CD4-positive, alpha-beta memory T cell (primary cell): ENCODE measurements at regions not wholly inside any gene's neighbourhood (a gene's known extent, or its start where the extent isn't known, plus 50 kb on each side); places are given as distances from the start of the nearest gene placed in this dataset.

ENCODE experiments used
- CTCF ChIA-PET: fragments of 350-600 bp; sonication (Branson Sonifier 250); formaldehyde crosslinking; loops from one replicate; lab custom pipeline; 2021; ENCODE audit warnings: inconsistent platforms; ENCODE audit not compliant: partially characterized antibody; lab: Charles Lee
- POLR2A ChIA-PET: fragments of 350-600 bp; sonication (Branson Sonifier 250); formaldehyde crosslinking; loops from one replicate; lab custom pipeline; 2021; ENCODE audit not compliant: partially characterized antibody; lab: Charles Lee
- DNase-seq, 5 donors: peaks; one replicate each; pipeline versions ENCODE4 v3.0.0 to v3.0.0-alpha.2; 2020 to 2022; ENCODE audit warnings: mixed read lengths in 1 of 5
- H3K27ac ChIP-seq: one replicate; pipeline ENCODE4 v1.7.0; 2013; ENCODE audit warnings: low read depth, low read length
- H3K27me3 ChIP-seq: 2 replicates; pipeline ENCODE4 v1.7.0; 2013; ENCODE audit warnings: mild to moderate bottlenecking, low read length, moderate library complexity; ENCODE audit not compliant: insufficient read depth
- H3K36me3 ChIP-seq: 2 replicates; pipeline ENCODE4 v1.7.0; 2013; ENCODE audit warnings: mild to moderate bottlenecking, low read length, moderate library complexity; ENCODE audit not compliant: insufficient read depth
- H3K4me1 ChIP-seq: 2 replicates; pipeline ENCODE4 v1.7.0; 2013; ENCODE audit warnings: mild to moderate bottlenecking, low read length, moderate library complexity; ENCODE audit not compliant: insufficient read depth
- H3K4me3 ChIP-seq, 2 donors: one replicate each; pipeline ENCODE4 v1.7.0; 2013; ENCODE audit warnings: low read length in 2 of 2, mild to moderate bottlenecking in 1 of 2
- H3K9me3 ChIP-seq, 2 donors: one replicate each; pipeline ENCODE4 v1.7.0; 2013; ENCODE audit warnings: low read length in 2 of 2, control low read depth in 1 of 2; ENCODE audit not compliant: control insufficient read depth in 1 of 2
- H3K27ac Mint-ChIP-seq, 7 donors: one replicate each; pipeline ENCODE4 v1.8.0; 2020 to 2021; ENCODE audit warnings: mixed read lengths in 7 of 7, mild to moderate bottlenecking in 6 of 7, inconsistent platforms in 3 of 7, moderate library complexity in 3 of 7
- H3K27me3 Mint-ChIP-seq, 2 donors: one replicate each; pipeline ENCODE4 v1.8.0; 2020 to 2021; ENCODE audit warnings: mixed read lengths in 2 of 2
- H3K36me3 Mint-ChIP-seq, 2 donors: one replicate each; pipeline ENCODE4 v1.8.0; 2020 to 2021; ENCODE audit warnings: mixed read lengths in 2 of 2, inconsistent platforms in 1 of 2, mild to moderate bottlenecking in 1 of 2
- H3K4me1 Mint-ChIP-seq, 4 donors: one replicate each; pipeline ENCODE4 v1.8.0; 2020 to 2021; ENCODE audit warnings: mixed read lengths in 4 of 4, mild to moderate bottlenecking in 1 of 4
- H3K4me3 Mint-ChIP-seq, 8 donors: one replicate each; pipeline ENCODE4 v1.8.0; 2020 to 2021; ENCODE audit warnings: mixed read lengths in 8 of 8, mild to moderate bottlenecking in 7 of 8, moderate library complexity in 6 of 8, inconsistent platforms in 3 of 8
- H3K9me3 Mint-ChIP-seq, 8 donors: one replicate each; pipeline ENCODE4 v1.8.0; 2020 to 2021; ENCODE audit warnings: mixed read lengths in 8 of 8, mild to moderate bottlenecking in 5 of 8, inconsistent platforms in 3 of 8, moderate library complexity in 1 of 8
- intact Hi-C: fragments of 100-400 bp; cut with micrococcal nuclease; formaldehyde crosslinking; loops from one replicate; pipeline ENCODE4 v1.15.1; 2023

- H3K9me3 Mint-ChIP-seq: peaks cover 0 to 5% (median 0%) of the 10 kb centered on the region in 8 donors
- H3K27ac Mint-ChIP-seq: peak overlapping the region in 1 of 7 donors; percentile 41
- H3K27ac ChIP-seq: no peak overlapping the region
- H3K27me3 ChIP-seq: no peaks in the 10 kb centered on the region
- H3K36me3 ChIP-seq: no peaks in the 10 kb centered on the region
- intact Hi-C loops: no loop called here
- no peaks in the 10 kb centered on the region for H3K27me3 Mint-ChIP-seq
- H3K4me3 ChIP-seq: no peak overlapping the region
- no peak overlapping the region for H3K4me3 Mint-ChIP-seq
- ChIA-PET CTCF (no interaction called here), POLR2A (no interaction called here)
- no peaks in the 10 kb centered on the region for H3K4me1 Mint-ChIP-seq
- H3K9me3 ChIP-seq: no peaks in the 10 kb centered on the region
- no peaks in the 10 kb centered on the region for H3K36me3 Mint-ChIP-seq
- DNase-seq: no peak
- H3K4me1 ChIP-seq: no peaks in the 10 kb centered on the region
Observed at GRCh38 chr6:102717737-102718456, 1324.4 kb downstream of the GRIK2 start.

- Mint-ChIP-seq H3K36me3 (no peaks in the 10 kb centered on the region), H3K27ac (no peak overlapping the region), H3K4me1 (no peaks in the 10 kb centered on the region), H3K4me3 (no peak overlapping the region), H3K27me3 (no peaks in the 10 kb centered on the region), H3K9me3 (peaks cover 0 to 5% (median 0%) of the 10 kb centered on the region in 8 donors)
- H3K27me3 ChIP-seq: no peaks in the 10 kb centered on the region
- ChIA-PET CTCF (no interaction called here), POLR2A (no interaction called here)
- no peaks in the 10 kb centered on the region for H3K4me1 ChIP-seq
- no peak for DNase-seq
- intact Hi-C loops: no loop called here
- no peak overlapping the region for H3K27ac ChIP-seq
- H3K36me3 ChIP-seq: no peaks in the 10 kb centered on the region
- H3K9me3 ChIP-seq: no peaks in the 10 kb centered on the region
- H3K4me3 ChIP-seq: no peak overlapping the region
Observed at GRCh38 chr6:102717252-102717651, 1323.7 kb downstream of the GRIK2 start.

DNA sequence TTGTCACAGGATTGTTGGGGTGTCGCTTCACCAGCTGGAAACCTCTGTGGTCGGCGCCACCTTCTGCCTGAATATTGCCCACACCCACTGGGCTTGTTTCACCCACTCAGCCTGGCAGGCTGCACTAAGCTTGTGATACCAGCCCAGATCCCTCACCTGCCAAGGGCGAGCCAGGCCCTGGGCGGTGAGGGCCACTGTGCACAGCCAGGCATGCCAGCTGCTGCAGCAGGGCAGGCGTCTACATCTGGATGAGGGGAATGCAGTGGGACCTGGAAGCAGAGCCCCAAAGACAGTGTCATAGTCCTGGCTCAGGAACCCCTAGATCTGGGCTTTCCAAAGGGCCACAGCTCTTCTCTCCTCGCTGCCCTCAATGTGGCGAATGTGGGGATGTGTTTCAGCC lies 1307.5 kb downstream of the GRIK2 start:
- H3K36me3 Mint-ChIP-seq: no peaks in the 10 kb centered on the region
- H3K4me1 Mint-ChIP-seq: no peaks in the 10 kb centered on the region
- H3K27me3 Mint-ChIP-seq: no peaks in the 10 kb centered on the region
- H3K4me3 ChIP-seq: no peak overlapping the region
- H3K4me1 ChIP-seq: no peaks in the 10 kb centered on the region
- intact Hi-C loops: no loop called here
- H3K36me3 ChIP-seq: no peaks in the 10 kb centered on the region
- no peaks in the 10 kb centered on the region for H3K9me3 ChIP-seq
- no peak overlapping the region for H3K4me3 Mint-ChIP-seq
- no peak overlapping the region for H3K27ac ChIP-seq
- no peak for DNase-seq
- H3K27me3 ChIP-seq: no peaks in the 10 kb centered on the region
- H3K9me3 Mint-ChIP-seq: peaks cover 0 to 6% (median 0%) of the 10 kb centered on the region in 8 donors
- CTCF ChIA-PET: no interaction called here
- no peak overlapping the region for H3K27ac Mint-ChIP-seq
- POLR2A ChIA-PET: no interaction called here

DNA sequence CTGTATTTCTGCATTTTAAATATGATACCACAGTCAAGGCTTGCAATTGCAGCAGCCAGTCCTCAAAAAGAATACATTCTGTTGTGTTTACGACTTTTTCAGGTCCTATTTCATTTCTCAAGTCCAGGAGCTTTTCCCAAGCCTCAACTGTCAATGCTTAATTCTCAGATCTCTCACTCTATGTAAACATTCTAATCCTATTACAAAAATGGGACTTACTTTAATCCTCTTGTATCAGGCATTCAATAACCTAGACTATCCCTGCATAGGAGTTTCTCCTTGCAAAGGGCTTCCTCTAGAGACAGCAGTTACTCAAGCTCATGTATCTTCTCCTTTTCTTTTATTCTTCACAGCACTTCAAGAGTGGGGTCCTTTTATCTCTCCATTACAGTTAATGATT lies 1293.0 kb downstream of the GRIK2 start:
- no peak overlapping the region for H3K27ac Mint-ChIP-seq
- Histone ChIP-seq H3K36me3 (no peaks in the 10 kb centered on the region), H3K9me3 (no peaks in the 10 kb centered on the region), H3K4me3 (no peak overlapping the region), H3K27me3 (no peaks in the 10 kb centered on the region), H3K4me1 (no peaks in the 10 kb centered on the region), H3K27ac (no peak overlapping the region)
- no peaks in the 10 kb centered on the region for H3K27me3 Mint-ChIP-seq
- H3K4me1 Mint-ChIP-seq: no peaks in the 10 kb centered on the region
- ChIA-PET POLR2A (no interaction called here), CTCF (no interaction called here)
- no peak overlapping the region for H3K4me3 Mint-ChIP-seq
- H3K9me3 Mint-ChIP-seq: peaks cover 0 to 6% (median 2%) of the 10 kb centered on the region in 8 donors
- no peaks in the 10 kb centered on the region for H3K36me3 Mint-ChIP-seq
- intact Hi-C loops: no loop called here
- DNase-seq: no peak

DNA sequence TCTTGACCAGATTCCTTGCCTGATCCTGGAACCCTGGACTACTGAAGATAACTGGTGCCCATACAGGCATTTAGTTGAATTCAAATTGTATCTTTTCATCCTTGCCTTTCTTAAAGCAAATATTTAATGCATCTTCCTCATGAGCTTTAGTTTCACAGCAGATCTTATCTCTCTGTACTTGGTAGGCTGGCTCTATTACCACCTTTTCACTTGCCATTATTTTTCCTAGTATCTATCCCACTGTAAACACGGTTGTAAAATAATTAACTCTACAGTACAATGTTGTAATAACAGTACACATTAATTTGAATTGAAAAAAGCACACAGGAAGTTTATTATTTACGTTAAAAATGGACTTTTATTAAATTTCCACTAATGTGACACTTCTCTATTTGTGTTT lies 1286.9 kb downstream of the GRIK2 start:
- POLR2A ChIA-PET: interaction anchor here (0.6 kb wide), 1 partner anchor 479 kb away, joined by 4 read pairs; no protein-coding TSS in a partner anchor

GRCh38 chr6:102679865-102680264 lies 1286.4 kb downstream of the GRIK2 start:
- Histone ChIP-seq H3K36me3 (no peaks in the 10 kb centered on the region), H3K27me3 (no peaks in the 10 kb centered on the region), H3K9me3 (no peaks in the 10 kb centered on the region), H3K27ac (no peak overlapping the region), H3K4me1 (no peaks in the 10 kb centered on the region), H3K4me3 (no peak overlapping the region)
- intact Hi-C loops: no loop called here
- Mint-ChIP-seq H3K4me1 (no peaks in the 10 kb centered on the region), H3K9me3 (peaks cover 0 to 6% (median 0%) of the 10 kb centered on the region in 8 donors), H3K36me3 (no peaks in the 10 kb centered on the region), H3K27me3 (no peaks in the 10 kb centered on the region), H3K27ac (no peak overlapping the region), H3K4me3 (no peak overlapping the region)
- CTCF ChIA-PET: no interaction called here
- POLR2A ChIA-PET: no interaction called here
- DNase-seq: no peak

More for the DNA sequence above, 1286.9 kb downstream of the GRIK2 start:
- Mint-ChIP-seq H3K27me3 (no peaks in the 10 kb centered on the region), H3K4me3 (no peak overlapping the region), H3K9me3 (peaks cover 0 to 6% (median 0%) of the 10 kb centered on the region in 8 donors), H3K36me3 (no peaks in the 10 kb centered on the region), H3K27ac (no peak overlapping the region), H3K4me1 (no peaks in the 10 kb centered on the region)
- Histone ChIP-seq H3K4me3 (no peak overlapping the region), H3K36me3 (no peaks in the 10 kb centered on the region), H3K27ac (no peak overlapping the region), H3K27me3 (no peaks in the 10 kb centered on the region), H3K9me3 (no peaks in the 10 kb centered on the region), H3K4me1 (no peaks in the 10 kb centered on the region)
- intact Hi-C loops: no loop called here
- no peak for DNase-seq
- CTCF ChIA-PET: no interaction called here

- Mint-ChIP-seq H3K4me1 (no peaks in the 10 kb centered on the region), H3K27me3 (no peaks in the 10 kb centered on the region), H3K36me3 (no peaks in the 10 kb centered on the region), H3K9me3 (peaks cover 0 to 3% (median under 1%) of the 10 kb centered on the region in 8 donors), H3K27ac (no peak overlapping the region), H3K4me3 (no peak overlapping the region)
- Histone ChIP-seq H3K4me3 (no peak overlapping the region), H3K27me3 (no peaks in the 10 kb centered on the region), H3K36me3 (no peaks in the 10 kb centered on the region), H3K27ac (no peak overlapping the region), H3K4me1 (no peaks in the 10 kb centered on the region), H3K9me3 (no peaks in the 10 kb centered on the region)
- intact Hi-C loops: no loop called here
- no peak for DNase-seq
- POLR2A ChIA-PET: no interaction called here
- CTCF ChIA-PET: no interaction called here
Observed at GRCh38 chr6:102677225-102677624, 1283.7 kb downstream of the GRIK2 start.
